MM.1S (cell line): ENCODE measurements at regions not wholly inside any gene's neighbourhood (a gene's known extent, or its start where the extent isn't known, plus 50 kb on each side); places are given as distances from the start of the nearest gene placed in this dataset.

ENCODE experiments used
- DNase-seq: peaks from one replicate; pipeline ENCODE4 v3.0.0-alpha.2; 2015
- H2AFZ ChIP-seq: fragments of 300-600 bp; sonication (generic); 2 replicates; pipeline ENCODE4 v1.6.0; 2016; ENCODE audit warnings: antibody characterized with exemption, low read length
- H3F3A ChIP-seq: fragments of 300-600 bp; sonication (generic); 2 replicates; pipeline ENCODE4 v1.6.1; 2016; ENCODE audit warnings: mild to moderate bottlenecking, antibody characterized with exemption, low read length, moderate library complexity, mixed read lengths; ENCODE audit not compliant: insufficient read depth
- H3K27ac ChIP-seq: fragments of 300-600 bp; sonication (generic); 2 replicates; pipeline ENCODE4 v1.5.1; 2016; ENCODE audit warnings: mild to moderate bottlenecking, low read length
- H3K27me3 ChIP-seq: fragments of 300-600 bp; sonication (generic); replicated peaks from 2 replicates; pipeline ENCODE4 v1.6.0; 2016; ENCODE audit warnings: low read length; ENCODE audit not compliant: insufficient read depth
- H3K36me3 ChIP-seq: fragments of 300-600 bp; sonication (generic); replicated peaks from 2 replicates; pipeline ENCODE4 v1.6.1; 2016; ENCODE audit warnings: mild to moderate bottlenecking, low read length, mixed read lengths; ENCODE audit not compliant: insufficient read depth
- H3K4me1 ChIP-seq: fragments of 300-600 bp; sonication (generic); 2 replicates; pipeline ENCODE4 v1.6.1; 2016; ENCODE audit warnings: low read length, mixed read lengths
- H3K4me2 ChIP-seq: fragments of 300-600 bp; sonication (generic); 2 replicates; pipeline ENCODE4 v1.6.0; 2016; ENCODE audit warnings: low read depth, low read length
- H3K4me3 ChIP-seq: fragments of 300-600 bp; sonication (generic); 2 replicates; pipeline ENCODE4 v1.5.1; 2016; ENCODE audit warnings: low read length, mixed read lengths
- H3K79me2 ChIP-seq: fragments of 300-600 bp; sonication (generic); 2 replicates; pipeline ENCODE4 v1.6.1; 2016; ENCODE audit warnings: mixed run types, low read length, mixed read lengths
- H3K9ac ChIP-seq: fragments of 300-600 bp; sonication (generic); 2 replicates; pipeline ENCODE4 v1.6.1; 2016; ENCODE audit warnings: low read length, mixed read lengths
- H3K9me2 ChIP-seq: fragments of 300-600 bp; sonication (generic); replicated peaks from 2 replicates; pipeline ENCODE4 v1.6.1; 2016; ENCODE audit warnings: mild to moderate bottlenecking, low read length, mixed read lengths; ENCODE audit not compliant: insufficient read depth
- H3K9me3 ChIP-seq: fragments of 300-600 bp; sonication (generic); replicated peaks from 2 replicates; pipeline ENCODE4 v1.6.1; 2016; ENCODE audit warnings: mild to moderate bottlenecking, low read length, mixed read lengths; ENCODE audit not compliant: insufficient read depth
- H4K20me1 ChIP-seq: fragments of 300-600 bp; sonication (generic); 2 replicates; pipeline ENCODE4 v1.6.1; 2016; ENCODE audit warnings: mild to moderate bottlenecking, low read length, moderate library complexity, mixed read lengths; ENCODE audit not compliant: insufficient read depth
- CTCF ChIP-seq: fragments of 300-600 bp; sonication (generic); IDR thresholded peaks from 2 replicates; pipeline ENCODE4 v1.5.1; 2016; ENCODE audit warnings: antibody characterized with exemption, low read length, mixed read lengths
- EZH2 ChIP-seq: fragments of 300-600 bp; sonication (generic); optimal IDR thresholded peaks from 2 replicates; pipeline ENCODE3; 2017; ENCODE audit warnings: low read depth, mild to moderate bottlenecking, antibody characterized with exemption, low read length, mixed read lengths
- EZH2phosphoT487 ChIP-seq: fragments of 300-600 bp; sonication (generic); IDR thresholded peaks from 2 replicates; pipeline ENCODE4 v1.6.1; 2018; ENCODE audit warnings: antibody characterized with exemption, low read length

- Histone ChIP-seq H3K4me3 (no peak overlapping the region), H4K20me1 (no peaks in the 10 kb centered on the region), H3K27ac (no peak overlapping the region), H3K4me2 (no peak overlapping the region), H3K9me2 (no peaks in the 10 kb centered on the region), H3K4me1 (no peaks in the 10 kb centered on the region), H2AFZ (no peak overlapping the region), H3F3A (no peaks in the 10 kb centered on the region), H3K9me3 (no peaks in the 10 kb centered on the region), H3K79me2 (no peaks in the 10 kb centered on the region), H3K9ac (no peak overlapping the region), H3K27me3 (no peaks in the 10 kb centered on the region), H3K36me3 (no peaks in the 10 kb centered on the region)
- TF ChIP-seq EZH2: no peak
- TF ChIP-seq EZH2phosphoT487: no peak
- no peak for TF ChIP-seq CTCF
- no peak for DNase-seq
Observed at GRCh38 chr4:59805176-59805575, 1395.0 kb upstream of the ADGRL3 start.

GRCh38 chr4:59814402-59815010 is 1385.6 kb upstream of the ADGRL3 start:
- Histone ChIP-seq H3F3A (no peaks in the 10 kb centered on the region), H3K36me3 (no peaks in the 10 kb centered on the region), H3K79me2 (no peaks in the 10 kb centered on the region), H3K27ac (no peak overlapping the region), H4K20me1 (no peaks in the 10 kb centered on the region), H3K4me3 (no peak overlapping the region), H2AFZ (no peak overlapping the region), H3K4me2 (no peak overlapping the region), H3K9me2 (no peaks in the 10 kb centered on the region), H3K9ac (no peak overlapping the region), H3K9me3 (no peaks in the 10 kb centered on the region), H3K4me1 (no peaks in the 10 kb centered on the region), H3K27me3 (no peaks in the 10 kb centered on the region)
- TF ChIP-seq CTCF (no peak), EZH2 (no peak), EZH2phosphoT487 (no peak)
- DNase-seq: no peak

GRCh38 chr4:59818656-59819055 is 1381.5 kb upstream of the ADGRL3 start:
- no peak overlapping the region for H3K9ac ChIP-seq
- TF ChIP-seq EZH2 (no peak), CTCF (no peak), EZH2phosphoT487 (no peak)
- no peaks in the 10 kb centered on the region for H3K79me2 ChIP-seq
- no peaks in the 10 kb centered on the region for H3K4me1 ChIP-seq
- no peak overlapping the region for H3K27ac ChIP-seq
- no peaks in the 10 kb centered on the region for H3K9me3 ChIP-seq
- H3F3A ChIP-seq: no peaks in the 10 kb centered on the region
- peak overlapping the region; percentile 55; the same call in 1 of the 2 replicates for H2AFZ ChIP-seq
- H3K36me3 ChIP-seq: no peaks in the 10 kb centered on the region
- H4K20me1 ChIP-seq: no peaks in the 10 kb centered on the region
- H3K9me2 ChIP-seq: no peaks in the 10 kb centered on the region
- H3K4me3 ChIP-seq: peak overlapping the region; percentile 40; the same call in 1 of the 2 replicates
- H3K4me2 ChIP-seq: peak overlapping the region; percentile 53
- DNase-seq: peak; percentile 75
- H3K27me3 ChIP-seq: no peaks in the 10 kb centered on the region
